Left lung (tissue), 4 donors: ENCODE measurements at regions not wholly inside any gene's neighbourhood (a gene's known extent, or its start where the extent isn't known, plus 50 kb on each side); places are given as distances from the start of the nearest gene placed in this dataset.

Experiments
- ATAC-seq: fragments of 200-7000 bp; cut with Tn5 transposase; one replicate; pipeline ENCODE4 v1.9.1; 2020; ENCODE audit warnings: moderate library complexity
- DNase-seq, 4 donors: peaks; one replicate each; pipeline ENCODE4 v3.0.0-alpha.2; 2013 to 2020
- H3K27ac ChIP-seq, 2 donors: fragments of 200-600 bp; sonication (generic) in 1 of 2; one replicate each; pipeline versions ENCODE4 v1.5.0 to v1.8.0; 2020 to 2021
- H3K27me3 ChIP-seq, 2 donors: fragments of 200-600 bp; sonication (generic) in 1 of 2; one replicate each; pipeline versions ENCODE4 v1.5.0 to v1.8.0; 2020 to 2021
- H3K36me3 ChIP-seq, 2 donors: fragments of 200-600 bp; sonication (generic) in 1 of 2; one replicate each; pipeline versions ENCODE4 v1.5.0 to v1.8.0; 2020 to 2021
- H3K4me1 ChIP-seq, 2 donors: fragments of 200-600 bp; one replicate each; pipeline ENCODE4 v1.8.0; 2021
- H3K4me3 ChIP-seq, 2 donors: fragments of 200-600 bp; sonication (generic) in 1 of 2; one replicate each; pipeline versions ENCODE4 v1.5.0 to v1.8.0; 2020 to 2021; ENCODE audit warnings: mild to moderate bottlenecking in 1 of 2
- H3K9me3 ChIP-seq, 2 donors: fragments of 200-600 bp; sonication (generic) in 1 of 2; one replicate each; pipeline versions ENCODE4 v1.5.0 to v1.8.0; 2020 to 2021
- CTCF ChIP-seq, 2 donors: fragments of 200-600 bp; sonication (generic) in 1 of 2; IDR thresholded peaks; one replicate each; pipeline versions ENCODE4 v1.5.0 to v1.8.0; 2021; ENCODE audit warnings: antibody characterized with exemption in 2 of 2
- intact Hi-C, 2 donors: fragments of 100-400 bp; cut with DNase I; formaldehyde crosslinking; loops; one replicate each; pipeline versions ENCODE4 v1.11.2 to v1.14.2; 2022
- donor health status: DM: no; HTN: yes; CAD: no.
- donor health status: DM: no; HTN: no; CAD: no.

DNA sequence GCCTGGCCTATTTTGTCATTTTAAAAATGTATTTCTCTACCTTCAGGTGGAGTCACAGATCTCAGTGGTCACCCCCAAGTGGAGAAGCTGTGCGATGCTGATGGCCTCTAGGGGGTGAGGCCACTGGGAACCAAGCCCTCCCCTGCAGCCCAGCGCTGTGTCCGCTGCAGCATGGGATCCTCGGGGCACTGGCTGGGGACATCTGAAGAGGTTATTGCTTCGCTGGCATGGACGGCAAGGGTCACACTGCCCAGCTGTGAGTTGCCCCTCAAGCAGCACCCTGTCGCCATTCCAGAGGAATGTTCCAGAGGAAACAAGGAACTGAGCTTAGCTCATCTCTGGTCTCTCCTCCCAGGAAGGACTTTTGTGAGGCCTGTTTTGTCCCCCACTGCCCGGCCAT is 119.6 kb upstream of the S1PR3 start:
- no peak for TF ChIP-seq CTCF (IDR thresholded peaks at IDR 0.05)
- no peak overlapping the region for H3K27ac ChIP-seq
- no peaks in the 10 kb centered on the region for H3K9me3 ChIP-seq
- peaks cover 0 to 5% of the 10 kb centered on the region in 2 donors for H3K27me3 ChIP-seq
- DNase-seq: no peak
- no peak for ATAC-seq
- no peaks in the 10 kb centered on the region for H3K36me3 ChIP-seq
- no peaks in the 10 kb centered on the region for H3K4me1 ChIP-seq
- intact Hi-C loops: no loop called here
- H3K4me3 ChIP-seq: no peak overlapping the region

GRCh38 chr9:88872192-88872946 is 118.9 kb upstream of the S1PR3 start:
- Histone ChIP-seq H3K36me3 (no peaks in the 10 kb centered on the region), H3K4me3 (no peak overlapping the region), H3K27ac (no peak overlapping the region), H3K9me3 (no peaks in the 10 kb centered on the region), H3K27me3 (peaks cover 0 to 5% of the 10 kb centered on the region in 2 donors), H3K4me1 (no peaks in the 10 kb centered on the region)
- DNase-seq: peak in 1 of 4 donors; percentile 8
- intact Hi-C loops: no loop called here
- ATAC-seq: no peak
- no peak for TF ChIP-seq CTCF (IDR thresholded peaks at IDR 0.05)

GRCh38 chr9:88873635-88874034 is 117.6 kb upstream of the S1PR3 start:
- no peaks in the 10 kb centered on the region for H3K36me3 ChIP-seq
- H3K27me3 ChIP-seq: peaks cover 0 to 5% of the 10 kb centered on the region in 2 donors
- intact Hi-C loops: no loop called here
- no peak overlapping the region for H3K27ac ChIP-seq
- DNase-seq: no peak
- H3K9me3 ChIP-seq: no peaks in the 10 kb centered on the region
- ATAC-seq: no peak
- H3K4me3 ChIP-seq: no peak overlapping the region
- TF ChIP-seq CTCF (IDR thresholded peaks at IDR 0.05): no peak
- H3K4me1 ChIP-seq: no peaks in the 10 kb centered on the region

DNA sequence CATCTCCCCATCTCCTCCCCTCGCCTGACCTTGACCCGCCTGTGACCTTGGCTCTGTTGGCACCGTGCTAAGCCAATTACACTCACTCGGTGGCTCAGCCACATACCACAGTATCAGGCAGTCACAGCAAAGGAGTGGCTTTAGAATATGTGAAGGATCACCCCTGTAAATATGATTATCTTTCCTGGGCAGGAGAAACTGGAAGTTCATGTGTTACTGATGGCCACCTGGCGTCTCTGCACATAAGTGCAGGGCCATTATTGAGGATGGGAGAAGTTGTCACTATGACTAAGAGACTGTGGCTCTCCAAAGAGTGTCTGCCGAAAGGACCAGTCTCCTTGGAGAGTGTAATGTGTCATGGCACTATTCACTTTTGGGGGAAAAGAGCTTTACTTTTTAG is 116.9 kb upstream of the S1PR3 start:
- no peaks in the 10 kb centered on the region for H3K36me3 ChIP-seq
- intact Hi-C loops: no loop called here
- peaks cover 0 to 5% of the 10 kb centered on the region in 2 donors for H3K27me3 ChIP-seq
- peak; percentile 31 for ATAC-seq
- no peak overlapping the region for H3K27ac ChIP-seq
- no peaks in the 10 kb centered on the region for H3K4me1 ChIP-seq
- H3K4me3 ChIP-seq: no peak overlapping the region
- DNase-seq: peak in 1 of 4 donors; percentile 14
- no peaks in the 10 kb centered on the region for H3K9me3 ChIP-seq
- TF ChIP-seq CTCF (IDR thresholded peaks at IDR 0.05): no peak

- H3K4me1 ChIP-seq: no peaks in the 10 kb centered on the region
- no peak overlapping the region for H3K27ac ChIP-seq
- H3K4me3 ChIP-seq: no peak overlapping the region
- no peaks in the 10 kb centered on the region for H3K36me3 ChIP-seq
- ATAC-seq (no peak), DNase-seq (no peak)
- no peaks in the 10 kb centered on the region for H3K9me3 ChIP-seq
- TF ChIP-seq CTCF (IDR thresholded peaks at IDR 0.05): no peak
- intact Hi-C loops: no loop called here
- no peaks in the 10 kb centered on the region for H3K27me3 ChIP-seq
Observed at GRCh38 chr9:88875400-88876120, 115.7 kb upstream of the S1PR3 start.
